Esophagus squamous epithelium (tissue), 5 donors: ENCODE measurements at regions not wholly inside any gene's neighbourhood (a gene's known extent, or its start where the extent isn't known, plus 50 kb on each side); places are given as distances from the start of the nearest gene placed in this dataset.

Experiments
- DNase-seq: peaks from one replicate; lab custom pipeline; 2025; lab: John Stamatoyannopoulos, UW
- H3K27ac ChIP-seq, 4 donors: fragments of 200-600 bp; sonication (generic); one replicate each; pipeline ENCODE4 v1.5.1; 2016 to 2019; ENCODE audit warnings: mild to moderate bottlenecking in 1 of 4
- H3K27me3 ChIP-seq, 4 donors: fragments of 200-600 bp; sonication (generic); 1 replicate in 3 of 4; 2 replicates in 1 of 4; pipeline versions ENCODE4 v1.5.1 to v1.6.0; 2017 to 2021; ENCODE audit warnings: antibody characterized with exemption in 1 of 4
- H3K36me3 ChIP-seq, 3 donors: fragments of 200-600 bp; sonication (generic); one replicate each; pipeline ENCODE4 v1.5.1; 2016 to 2019
- H3K4me1 ChIP-seq, 3 donors: fragments of 200-600 bp; sonication (generic); one replicate each; pipeline ENCODE4 v1.5.1; 2017 to 2019
- H3K4me3 ChIP-seq, 4 donors: fragments of 200-600 bp; sonication (generic); 1 replicate in 3 of 4; 2 replicates in 1 of 4; pipeline ENCODE4 v1.5.1; 2016 to 2019; ENCODE audit warnings: mild to moderate bottlenecking in 2 of 4, moderate library complexity in 1 of 4
- H3K9me3 ChIP-seq, 3 donors: fragments of 200-600 bp; sonication (generic); one replicate each; pipeline ENCODE4 v1.5.1; 2016 to 2019
- POLR2A ChIP-seq, 4 donors: fragments of 450-650 bp; IDR thresholded peaks; one replicate each; pipeline ENCODE4 v1.6.1; 2017; ENCODE audit warnings: antibody characterized with exemption in 4 of 4, mild to moderate bottlenecking in 4 of 4, moderate library complexity in 3 of 4
- WGBS, 2 donors: methylation state at CpG; one replicate each; pipeline ENCODE4 v1.1.5; 2018; 5-methylcytosine and 5-hydroxymethylcytosine counted together
- intact Hi-C: fragments of 100-400 bp; cut with DNase I; formaldehyde crosslinking; loops from one replicate; pipeline ENCODE4 v1.15.0; 2022
- TF ChIP-seq, protein P1 (sequence below), 6 experiments: fragments of 450-650 bp in 4 of 6; fragments of 200-600 bp in 2 of 6; sonication (generic) in 2 of 6; IDR thresholded peaks; one replicate each; pipeline ENCODE4 v1.5.1; 2016 to 2019; ENCODE audit warnings: antibody characterized with exemption in 6 of 6, mild to moderate bottlenecking in 4 of 6, moderate library complexity in 4 of 6
- donor health status: DM: yes; HTN: yes; CAD: no.

DNA sequence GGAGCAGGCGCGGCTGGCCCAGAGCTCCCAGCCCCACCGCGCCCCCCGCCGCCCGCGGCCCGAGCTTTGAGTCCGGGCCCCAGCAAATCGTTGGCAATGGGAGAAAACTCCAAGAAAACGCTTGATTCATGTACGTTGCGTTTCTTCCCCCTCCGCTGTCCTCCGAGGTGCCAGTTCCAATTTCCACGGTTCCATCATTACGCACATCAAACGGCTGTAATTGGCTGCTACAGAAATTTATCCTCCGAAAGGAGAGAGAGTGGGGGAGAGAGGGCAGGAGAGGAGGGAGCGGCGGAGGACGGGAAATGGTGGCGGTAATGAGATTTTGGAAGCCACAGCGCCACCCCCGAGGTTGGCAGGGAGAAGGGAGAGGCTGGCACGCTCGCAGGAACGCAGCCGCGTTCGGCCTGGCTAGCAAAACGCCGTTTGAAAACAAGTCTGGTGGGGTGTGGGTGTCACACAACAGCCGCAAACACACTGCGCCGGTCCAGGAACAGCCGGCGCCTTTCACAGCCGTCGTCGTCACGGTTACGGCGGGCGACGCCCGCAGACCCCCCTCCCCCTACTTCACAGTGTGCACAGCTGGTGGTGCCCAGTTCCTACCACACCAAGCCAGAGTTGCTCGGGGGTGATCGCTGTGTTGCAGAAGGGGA lies 57.5 kb downstream of the UNCX start:
- intact Hi-C loops: no loop called here
- H3K4me3 ChIP-seq: peak overlapping the region; percentile 2 to 60 (median 36)
- peaks cover 0 to 93% (median 2%) of the 10 kb centered on the region in 4 donors for H3K27me3 ChIP-seq
- TF ChIP-seq, protein P1, sequence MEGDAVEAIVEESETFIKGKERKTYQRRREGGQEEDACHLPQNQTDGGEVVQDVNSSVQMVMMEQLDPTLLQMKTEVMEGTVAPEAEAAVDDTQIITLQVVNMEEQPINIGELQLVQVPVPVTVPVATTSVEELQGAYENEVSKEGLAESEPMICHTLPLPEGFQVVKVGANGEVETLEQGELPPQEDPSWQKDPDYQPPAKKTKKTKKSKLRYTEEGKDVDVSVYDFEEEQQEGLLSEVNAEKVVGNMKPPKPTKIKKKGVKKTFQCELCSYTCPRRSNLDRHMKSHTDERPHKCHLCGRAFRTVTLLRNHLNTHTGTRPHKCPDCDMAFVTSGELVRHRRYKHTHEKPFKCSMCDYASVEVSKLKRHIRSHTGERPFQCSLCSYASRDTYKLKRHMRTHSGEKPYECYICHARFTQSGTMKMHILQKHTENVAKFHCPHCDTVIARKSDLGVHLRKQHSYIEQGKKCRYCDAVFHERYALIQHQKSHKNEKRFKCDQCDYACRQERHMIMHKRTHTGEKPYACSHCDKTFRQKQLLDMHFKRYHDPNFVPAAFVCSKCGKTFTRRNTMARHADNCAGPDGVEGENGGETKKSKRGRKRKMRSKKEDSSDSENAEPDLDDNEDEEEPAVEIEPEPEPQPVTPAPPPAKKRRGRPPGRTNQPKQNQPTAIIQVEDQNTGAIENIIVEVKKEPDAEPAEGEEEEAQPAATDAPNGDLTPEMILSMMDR (IDR thresholded peaks at IDR 0.05): no peak
- no peak for TF ChIP-seq POLR2A (IDR thresholded peaks at IDR 0.05)
- no peak overlapping the region for H3K27ac ChIP-seq
- H3K4me1 ChIP-seq: peaks cover 12 to 21% (median 15%) of the 10 kb centered on the region in 3 donors
- H3K36me3 ChIP-seq: no peaks in the 10 kb centered on the region
- 1 to 5% methylated on average over 21 to 25 of the region's 50 CpGs for WGBS, 2 donors
- no peak for DNase-seq
- no peaks in the 10 kb centered on the region for H3K9me3 ChIP-seq

- H3K27me3 ChIP-seq: peaks cover 0 to 90% (median 3%) of the 10 kb centered on the region in 4 donors
- WGBS, 2 donors: 19 to 62% methylated on average over 9 to 14 of the region's 37 CpGs
- peak overlapping the region; percentile 2 to 60 (median 36) for H3K4me3 ChIP-seq
- intact Hi-C loops: no loop called here
- no peak overlapping the region for H3K27ac ChIP-seq
- H3K9me3 ChIP-seq: no peaks in the 10 kb centered on the region
- DNase-seq: no peak
- TF ChIP-seq, protein P1 (IDR thresholded peaks at IDR 0.05): no peak
- no peak for TF ChIP-seq POLR2A (IDR thresholded peaks at IDR 0.05)
- peaks cover 12 to 21% (median 15%) of the 10 kb centered on the region in 3 donors for H3K4me1 ChIP-seq
- H3K36me3 ChIP-seq: no peaks in the 10 kb centered on the region
Measured at GRCh38 chr7:1290679-1291356, 58.1 kb downstream of the UNCX start.

DNA sequence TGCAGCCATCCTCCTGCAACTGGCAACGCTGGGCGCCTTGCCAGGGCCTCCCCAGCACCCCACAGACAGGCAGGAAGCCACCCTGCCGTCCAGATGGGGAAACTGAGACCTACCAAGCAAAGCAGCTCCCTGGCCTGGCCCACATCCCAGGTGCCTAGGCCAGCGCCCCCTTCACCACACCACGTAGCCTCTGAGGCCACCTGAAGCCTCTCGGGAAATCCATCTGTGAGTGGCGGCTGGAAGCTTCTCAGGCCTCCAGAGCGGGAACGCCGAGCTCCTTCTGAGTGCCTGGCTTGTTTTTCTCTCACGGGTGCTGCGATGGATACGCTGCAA lies 58.7 kb downstream of the UNCX start:
- DNase-seq: no peak
- peak overlapping the region in 1 of 4 donors; percentile 60 for H3K4me3 ChIP-seq
- WGBS, 2 donors: 89 to 100% methylated on average over 2 to 7 of the region's 13 CpGs
- H3K4me1 ChIP-seq: peaks cover 12 to 21% (median 15%) of the 10 kb centered on the region in 3 donors
- no peak overlapping the region for H3K27ac ChIP-seq
- peaks cover 0 to 90% (median 5%) of the 10 kb centered on the region in 4 donors for H3K27me3 ChIP-seq
- TF ChIP-seq, protein P1 (IDR thresholded peaks at IDR 0.05): no peak
- no peak for TF ChIP-seq POLR2A (IDR thresholded peaks at IDR 0.05)
- H3K36me3 ChIP-seq: no peaks in the 10 kb centered on the region
- intact Hi-C loops: no loop called here
- H3K9me3 ChIP-seq: no peaks in the 10 kb centered on the region

GRCh38 chr7:1291845-1292765 lies 59.4 kb downstream of the UNCX start:
- no peak overlapping the region for H3K27ac ChIP-seq
- no peaks in the 10 kb centered on the region for H3K9me3 ChIP-seq
- H3K36me3 ChIP-seq: no peaks in the 10 kb centered on the region
- intact Hi-C loops: no loop called here
- peaks cover 12 to 24% (median 15%) of the 10 kb centered on the region in 3 donors for H3K4me1 ChIP-seq
- DNase-seq: no peak
- TF ChIP-seq, protein P1 (IDR thresholded peaks at IDR 0.05): no peak
- TF ChIP-seq POLR2A (IDR thresholded peaks at IDR 0.05): no peak
- no peak overlapping the region for H3K4me3 ChIP-seq
- H3K27me3 ChIP-seq: peaks cover 0 to 92% (median 12%) of the 10 kb centered on the region in 4 donors
- WGBS, 2 donors: 82 to 83% methylated on average over 11 to 15 of the region's 25 CpGs
